EH (cell line): ENCODE measurements at regions not wholly inside any gene's neighbourhood (a gene's known extent, or its start where the extent isn't known, plus 50 kb on each side); places are given as distances from the start of the nearest gene placed in this dataset.

Experiments
- DNase-seq: peaks from one replicate; pipeline ENCODE4 v3.0.0-alpha.2; 2015; ENCODE audit warnings: low read depth

DNA sequence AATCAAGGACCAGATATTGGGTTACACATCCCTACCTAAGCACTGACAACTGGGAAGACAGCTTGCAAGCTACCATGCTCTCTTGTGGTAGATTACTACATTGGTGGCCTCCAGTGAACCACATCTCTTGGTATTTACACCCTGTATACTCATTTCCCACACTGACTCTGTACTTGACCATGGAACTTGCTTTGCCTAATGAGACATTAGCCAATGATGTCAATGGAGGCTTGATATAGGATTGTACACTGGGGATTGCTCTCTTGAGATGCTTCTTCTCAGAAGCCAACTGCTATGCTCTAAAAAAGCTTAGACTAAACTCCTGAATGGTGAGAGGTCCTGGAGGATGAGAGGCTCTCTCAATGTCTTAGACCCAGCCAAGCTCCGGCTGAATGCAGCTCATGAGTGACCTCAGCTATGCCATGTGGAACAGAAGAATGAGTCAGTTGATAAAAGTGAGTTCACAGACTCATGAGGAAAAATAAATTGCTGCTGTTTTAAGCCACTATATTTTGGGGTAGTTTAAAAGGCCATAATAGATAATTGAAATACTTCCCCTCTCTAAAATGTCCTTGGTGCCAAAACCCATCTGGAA, 61.5 kb upstream of the GALNT15 start:
- peak; percentile 85 for DNase-seq

DNA sequence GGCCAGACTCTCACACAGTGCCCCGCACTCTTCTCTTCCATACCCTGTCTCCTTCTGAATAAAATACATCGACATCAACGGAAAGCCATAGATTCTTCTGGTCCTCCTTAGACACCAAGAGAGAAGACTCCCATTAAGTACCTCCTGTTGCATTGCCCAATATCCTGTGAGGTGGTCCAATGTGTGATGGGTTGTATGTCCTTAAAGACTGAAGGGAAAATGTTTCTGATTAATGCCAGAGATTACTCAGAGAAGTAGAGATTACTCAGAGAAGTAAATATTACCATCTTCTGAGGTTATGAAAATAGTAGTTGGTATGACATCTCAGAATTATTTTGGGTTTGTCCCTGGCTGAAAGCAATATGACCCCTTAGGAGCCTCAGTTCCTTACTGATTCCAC, 60.8 kb upstream of the GALNT15 start:
- DNase-seq = peak; percentile 86

DNA sequence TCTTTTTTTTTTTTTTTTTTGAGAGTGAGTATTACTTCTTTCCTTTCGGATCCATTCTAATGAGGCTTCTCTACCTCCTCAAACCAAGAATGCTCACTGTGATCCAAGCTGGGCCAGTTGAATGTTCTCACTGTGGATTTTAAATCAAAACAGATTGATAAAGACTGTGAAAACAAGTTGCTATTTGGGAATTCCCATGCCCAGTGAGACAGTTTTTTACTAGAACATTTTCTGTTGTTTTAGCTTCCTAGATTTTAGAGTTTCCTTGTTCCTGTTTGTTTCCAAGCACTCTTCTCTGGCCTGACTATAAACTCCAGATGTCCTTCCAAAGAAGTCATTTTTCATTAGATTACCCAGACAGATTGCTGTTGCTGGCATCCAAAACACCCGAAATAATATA, 60.1 kb upstream of the GALNT15 start:
- DNase-seq = no peak

DNA sequence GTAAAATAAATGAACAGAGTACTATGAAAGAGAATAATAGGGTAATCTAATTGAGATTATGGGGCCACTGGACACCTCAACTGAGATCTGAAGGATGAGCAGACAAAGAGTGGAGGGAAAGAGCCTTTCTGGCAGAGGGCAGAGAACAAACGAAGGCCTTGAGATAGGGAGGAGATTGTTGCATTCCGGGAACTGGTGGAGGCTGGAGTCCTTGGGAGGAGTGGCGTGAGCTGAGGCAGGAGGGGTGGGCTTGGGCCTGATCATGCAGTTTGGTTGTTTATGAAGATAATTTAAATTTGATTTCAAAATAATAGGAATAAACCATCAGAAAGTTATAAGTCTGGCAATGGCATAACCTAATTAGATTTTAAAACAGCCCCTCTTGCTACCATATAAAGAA, 59.5 kb upstream of the GALNT15 start:
- no peak for DNase-seq

DNA sequence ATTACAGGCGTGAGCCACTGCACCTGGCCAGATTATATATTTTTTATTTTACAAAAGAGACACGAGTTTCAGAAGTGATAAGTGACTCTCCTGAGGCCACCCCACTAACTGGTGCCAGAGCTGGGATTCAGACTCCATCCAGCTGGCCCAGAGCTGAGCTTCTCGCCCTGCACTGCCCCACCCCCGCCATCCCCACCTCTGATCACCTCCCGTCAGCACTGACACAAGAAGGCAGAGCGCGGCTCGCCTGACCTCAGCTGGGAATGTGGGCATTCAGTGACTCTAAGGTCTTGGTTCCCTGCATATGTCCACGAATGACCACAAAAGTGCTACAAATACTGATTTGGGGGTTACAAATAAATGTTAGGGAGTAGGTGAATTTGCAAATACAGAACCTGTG, 56.1 kb upstream of the GALNT15 start:
- no peak for DNase-seq

DNA sequence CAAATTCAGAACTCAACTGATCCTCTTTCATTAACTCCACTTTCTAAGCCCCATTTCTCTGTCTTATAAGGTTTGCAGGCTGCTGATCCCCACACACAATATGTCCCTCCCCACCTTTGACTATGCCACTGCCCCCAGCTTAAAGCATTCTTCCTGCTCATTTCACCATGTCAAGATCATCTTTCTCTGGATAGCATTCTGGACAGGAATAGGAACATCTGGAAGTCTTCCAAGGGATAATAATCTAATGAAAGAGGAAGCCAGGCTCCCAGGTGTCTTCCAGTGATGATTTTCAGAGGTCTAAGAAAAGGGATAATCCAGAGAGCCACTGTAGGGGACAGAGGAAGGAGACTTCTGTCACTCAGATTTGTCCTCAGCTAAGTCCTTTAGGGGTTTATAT, 54.6 kb upstream of the GALNT15 start:
- no peak for DNase-seq

DNA sequence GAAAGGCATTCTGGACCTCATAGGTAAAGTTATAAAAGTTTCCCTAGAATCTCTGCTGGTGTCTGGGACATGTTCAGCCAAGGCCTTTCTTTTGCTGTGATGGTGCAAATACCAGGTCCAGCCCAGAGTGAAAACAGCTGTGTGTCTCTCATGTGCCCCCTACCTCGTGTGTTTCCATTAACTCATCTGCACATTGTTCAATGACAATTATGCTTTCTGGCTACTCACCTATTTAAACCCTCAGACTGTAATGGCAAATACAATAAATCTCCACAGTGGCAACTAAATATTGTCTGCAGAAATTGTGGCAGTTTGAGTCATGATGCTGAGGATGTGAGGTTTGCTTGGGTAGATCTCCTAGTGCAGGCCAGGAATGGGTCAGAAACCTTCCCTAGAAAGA, 53.1 kb upstream of the GALNT15 start:
- DNase-seq = no peak

DNA sequence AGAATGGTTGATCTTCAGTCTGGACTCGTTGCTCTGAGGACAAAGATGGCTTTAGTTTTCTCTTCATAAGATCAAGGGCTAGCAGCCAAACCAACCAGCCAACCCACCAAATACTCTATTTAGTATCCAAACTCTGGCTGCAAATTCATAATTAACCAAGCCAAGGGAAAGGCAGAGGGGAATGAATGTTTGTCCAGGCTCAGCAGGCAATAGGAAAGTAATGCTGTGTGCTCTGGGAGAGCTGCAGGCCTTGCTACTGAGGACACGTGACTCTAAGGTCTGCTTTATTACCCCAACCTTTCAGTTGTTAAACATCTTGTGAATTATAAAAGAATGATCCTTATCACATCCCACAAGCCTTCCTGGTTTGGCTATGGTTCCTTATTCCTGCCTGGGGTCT, 52.3 kb upstream of the GALNT15 start:
- DNase-seq = no peak

DNA sequence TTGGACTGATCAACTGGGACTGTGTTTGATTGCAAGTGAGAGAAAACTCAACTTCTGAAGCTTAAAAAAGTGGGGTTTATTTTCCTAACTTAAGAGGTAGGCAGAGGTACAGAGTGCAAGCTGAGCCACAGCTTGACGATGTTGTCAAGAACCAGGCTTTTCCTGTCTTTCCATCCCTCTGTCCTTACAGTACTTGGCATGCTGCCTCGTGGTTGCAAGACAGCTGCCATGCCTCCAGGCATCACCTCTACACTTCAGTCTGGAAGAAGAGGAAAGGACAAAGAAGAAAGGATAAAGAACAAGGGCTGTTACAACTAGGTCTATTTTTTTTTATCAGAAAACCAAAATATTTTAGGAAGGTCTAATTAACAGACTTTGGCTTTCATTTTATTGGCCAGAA, 51.8 kb upstream of the GALNT15 start:
- peak; percentile 40 for DNase-seq

DNA sequence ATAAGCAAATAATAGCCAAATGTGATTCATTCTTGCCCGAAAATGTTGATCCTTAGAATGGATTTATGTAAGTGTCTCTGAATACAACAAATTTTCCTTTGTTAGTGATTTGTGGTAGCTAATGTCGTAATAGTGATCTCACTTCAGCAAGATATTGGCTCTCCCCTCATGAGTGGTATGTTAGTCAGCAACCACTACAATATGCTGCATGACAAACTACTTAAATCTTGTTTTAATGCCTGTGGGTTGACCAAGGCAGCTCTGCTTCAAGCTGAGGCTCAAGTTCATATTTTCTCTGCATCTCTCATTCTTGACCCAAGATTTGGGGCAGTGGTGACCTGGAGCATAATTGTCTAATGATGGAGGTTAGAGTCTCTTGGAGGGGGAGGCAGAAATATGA, 49.8 kb upstream of the GALNT15 start:
- peak; percentile 99 for DNase-seq
